Activated B cell treated with CpG ODN at 0.5 μM for 24 hours (primary cell): ENCODE measurements at regions not wholly inside any gene's neighbourhood (a gene's known extent, or its start where the extent isn't known, plus 50 kb on each side); places are given as distances from the start of the nearest gene placed in this dataset.

Experiments used
- ATAC-seq: fragments of 200-7000 bp; cut with Tn5 transposase; one replicate; pipeline ENCODE4 v1.10.0; 2021; ENCODE audit warnings: low read depth, mild to moderate bottlenecking, moderate library complexity
- CTCF ChIA-PET: fragments of 350-600 bp; sonication (Branson Sonifier 250); formaldehyde crosslinking; loops from one replicate; lab custom pipeline; 2021; ENCODE audit warnings: antibody characterized with exemption; lab: Charles Lee
- POLR2A ChIA-PET: fragments of 350-600 bp; sonication (Branson Sonifier 250); formaldehyde crosslinking; loops from one replicate; lab custom pipeline; 2021; ENCODE audit warnings: antibody characterized with exemption; lab: Charles Lee
- DNase-seq: peaks from one replicate; pipeline ENCODE4 v3.0.0; 2022
- H3K27ac Mint-ChIP-seq: one replicate; pipeline ENCODE4 v1.8.0; 2020; ENCODE audit warnings: mixed read lengths
- H3K27me3 Mint-ChIP-seq: one replicate; pipeline ENCODE4 v1.8.0; 2021; ENCODE audit warnings: mixed read lengths
- H3K36me3 Mint-ChIP-seq: one replicate; pipeline ENCODE4 v1.8.0; 2021; ENCODE audit warnings: low read depth, mixed read lengths
- H3K4me1 Mint-ChIP-seq: one replicate; pipeline ENCODE4 v1.8.0; 2021; ENCODE audit warnings: mixed read lengths
- H3K4me3 Mint-ChIP-seq: one replicate; pipeline ENCODE4 v1.8.0; 2020; ENCODE audit warnings: mild to moderate bottlenecking, mixed read lengths
- H3K9me3 Mint-ChIP-seq: one replicate; pipeline ENCODE4 v1.8.0; 2020; ENCODE audit warnings: mixed read lengths
- CTCF ChIP-seq: fragments of 200-600 bp; IDR thresholded peaks from one replicate; pipeline ENCODE4 v1.8.0; 2022; ENCODE audit warnings: antibody characterized with exemption, mild to moderate bottlenecking
- intact Hi-C: fragments of 100-400 bp; cut with micrococcal nuclease; formaldehyde crosslinking; loops from one replicate; pipeline ENCODE4 v1.15.1; 2024

GRCh38 chr4:102163404-102164140, 181.7 kb downstream of the SLC39A8 start:
- DNase-seq (no peak), ATAC-seq (no peak)
- ChIA-PET CTCF (no interaction called here), POLR2A (no interaction called here)
- H3K27me3 Mint-ChIP-seq: no peaks in the 10 kb centered on the region
- intact Hi-C loops: no loop called here
- no peaks in the 10 kb centered on the region for H3K9me3 Mint-ChIP-seq
- H3K36me3 Mint-ChIP-seq: no peaks in the 10 kb centered on the region
- H3K27ac Mint-ChIP-seq: no peak overlapping the region
- H3K4me1 Mint-ChIP-seq: no peaks in the 10 kb centered on the region
- TF ChIP-seq CTCF: no peak
- no peak overlapping the region for H3K4me3 Mint-ChIP-seq

DNA sequence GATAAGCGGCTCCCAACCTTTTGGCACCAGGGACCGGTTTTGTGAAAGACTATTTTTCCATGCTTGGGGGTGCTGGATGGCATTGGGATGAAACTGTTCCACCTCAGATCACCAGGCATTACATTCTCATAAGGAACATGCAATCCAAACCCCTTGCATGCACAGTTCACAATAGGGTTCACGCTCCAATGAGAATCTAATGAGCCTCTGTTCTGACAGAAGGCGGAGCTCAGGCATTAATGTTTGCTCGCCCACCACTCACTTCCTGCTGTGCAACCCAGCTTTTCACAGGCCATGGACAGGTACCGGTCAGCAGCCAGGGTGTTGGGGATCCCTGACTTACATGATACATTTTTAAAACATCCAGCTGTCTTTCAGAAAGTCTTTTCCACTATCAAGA, 187.3 kb downstream of the SLC39A8 start:
- no peaks in the 10 kb centered on the region for H3K4me1 Mint-ChIP-seq
- no peak for DNase-seq
- H3K9me3 Mint-ChIP-seq: no peaks in the 10 kb centered on the region
- ChIA-PET CTCF (no interaction called here), POLR2A (no interaction called here)
- H3K27me3 Mint-ChIP-seq: no peaks in the 10 kb centered on the region
- no peak overlapping the region for H3K27ac Mint-ChIP-seq
- no peaks in the 10 kb centered on the region for H3K36me3 Mint-ChIP-seq
- TF ChIP-seq CTCF: no peak
- intact Hi-C loops: no loop called here
- no peak overlapping the region for H3K4me3 Mint-ChIP-seq
- ATAC-seq: no peak

- DNase-seq (no peak), ATAC-seq (no peak)
- no peaks in the 10 kb centered on the region for H3K4me1 Mint-ChIP-seq
- intact Hi-C loops: no loop called here
- H3K36me3 Mint-ChIP-seq: no peaks in the 10 kb centered on the region
- no peaks in the 10 kb centered on the region for H3K27me3 Mint-ChIP-seq
- POLR2A ChIA-PET: no interaction called here
- H3K4me3 Mint-ChIP-seq: no peak overlapping the region
- no peaks in the 10 kb centered on the region for H3K9me3 Mint-ChIP-seq
- TF ChIP-seq CTCF: no peak
- CTCF ChIA-PET: no interaction called here
- no peak overlapping the region for H3K27ac Mint-ChIP-seq
Measured at GRCh38 chr4:102153391-102153790, 191.9 kb downstream of the SLC39A8 start.

GRCh38 chr4:102151696-102152095, 193.6 kb downstream of the SLC39A8 start:
- Mint-ChIP-seq H3K4me3 (no peak overlapping the region), H3K9me3 (no peaks in the 10 kb centered on the region), H3K4me1 (no peaks in the 10 kb centered on the region), H3K27ac (no peak overlapping the region), H3K36me3 (no peaks in the 10 kb centered on the region), H3K27me3 (no peaks in the 10 kb centered on the region)
- ATAC-seq (no peak), DNase-seq (no peak)
- intact Hi-C loops: no loop called here
- CTCF ChIA-PET: no interaction called here
- POLR2A ChIA-PET: no interaction called here
- TF ChIP-seq CTCF: no peak

DNA sequence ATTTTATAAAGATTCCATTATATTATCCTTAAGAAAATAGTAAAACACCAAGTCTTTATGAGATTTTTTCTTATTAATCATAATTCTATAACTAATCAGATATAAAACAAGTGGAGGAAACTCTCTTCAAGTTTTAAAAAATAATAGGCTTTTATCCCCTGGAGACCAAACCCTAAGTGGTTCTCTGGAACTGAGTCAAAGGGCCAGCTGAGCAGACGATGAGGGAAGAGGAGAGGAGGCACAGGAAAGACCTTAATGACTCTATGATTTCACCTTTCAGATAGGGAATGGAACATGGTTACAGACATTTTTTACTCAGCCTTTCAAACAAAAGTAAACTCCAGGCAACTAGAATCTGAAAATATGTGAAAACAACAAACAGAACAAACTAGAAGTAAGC, 201.8 kb downstream of the SLC39A8 start:
- Mint-ChIP-seq H3K4me3 (no peak overlapping the region), H3K36me3 (no peaks in the 10 kb centered on the region), H3K4me1 (no peaks in the 10 kb centered on the region), H3K27ac (no peak overlapping the region), H3K27me3 (no peaks in the 10 kb centered on the region), H3K9me3 (no peaks in the 10 kb centered on the region)
- ChIA-PET CTCF (no interaction called here), POLR2A (no interaction called here)
- DNase-seq: no peak
- TF ChIP-seq CTCF: no peak
- no peak for ATAC-seq
- intact Hi-C loops: no loop called here
